GM18498 (cell line): ENCODE measurements at regions not wholly inside any gene's neighbourhood (a gene's known extent, or its start where the extent isn't known, plus 50 kb on each side); places are given as distances from the start of the nearest gene placed in this dataset.
A peak's percentile ranks its signal among the peaks of the same experiment; 100 is the strongest.
"Not testable (repeated sequence)": the region's sequence is repeated elsewhere in the genome, so short reads cannot be mapped to it uniquely, and the experiment has no call there.

Source experiments
- ATAC-seq: cut with Tn5 transposase; IDR thresholded peaks from one replicate; pipeline ENCODE4 v1.9.1; 2021; ENCODE audit warnings: mild to moderate bottlenecking, moderate library complexity; ENCODE audit not compliant: unreplicated experiment

DNA sequence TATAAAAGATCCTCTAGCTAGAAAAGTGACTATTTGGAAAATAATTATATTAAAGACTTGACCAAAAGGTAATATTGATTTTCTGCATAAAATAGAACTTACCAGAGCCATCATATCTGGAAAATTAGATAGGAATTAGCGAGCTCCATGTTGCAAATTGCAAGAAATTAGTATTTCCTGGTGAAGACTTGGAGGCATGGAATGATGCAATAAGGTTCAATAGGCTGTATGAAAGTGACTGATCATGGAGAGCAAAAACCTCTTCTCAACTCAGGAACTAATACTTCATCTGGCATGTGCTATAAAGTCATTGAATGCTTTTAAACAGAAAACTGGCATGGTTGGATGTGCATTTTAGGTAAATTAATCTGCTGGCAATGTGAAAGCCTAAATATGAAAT is 66.3 kb upstream of the UFM1 start:
- ATAC-seq = no peak

DNA sequence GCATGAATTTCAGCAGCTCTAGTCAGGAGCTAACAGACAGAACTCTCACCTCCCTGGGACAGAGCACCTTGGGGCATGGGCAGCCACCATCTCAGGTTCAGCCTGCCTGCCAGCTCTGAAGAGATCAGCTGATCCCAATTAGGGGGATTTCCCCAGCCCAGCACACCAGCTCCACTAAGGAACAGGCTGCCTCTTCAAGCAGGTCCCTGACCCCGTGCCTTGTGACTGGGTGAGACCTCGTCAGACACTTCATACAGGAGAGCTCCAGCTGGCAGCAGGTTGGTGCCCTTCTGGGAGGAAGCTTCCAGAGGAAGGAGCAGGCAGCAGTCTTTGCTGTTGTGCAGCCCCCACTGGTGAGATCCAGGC is 84.5 kb upstream of the UFM1 start:
- ATAC-seq = no peak

DNA sequence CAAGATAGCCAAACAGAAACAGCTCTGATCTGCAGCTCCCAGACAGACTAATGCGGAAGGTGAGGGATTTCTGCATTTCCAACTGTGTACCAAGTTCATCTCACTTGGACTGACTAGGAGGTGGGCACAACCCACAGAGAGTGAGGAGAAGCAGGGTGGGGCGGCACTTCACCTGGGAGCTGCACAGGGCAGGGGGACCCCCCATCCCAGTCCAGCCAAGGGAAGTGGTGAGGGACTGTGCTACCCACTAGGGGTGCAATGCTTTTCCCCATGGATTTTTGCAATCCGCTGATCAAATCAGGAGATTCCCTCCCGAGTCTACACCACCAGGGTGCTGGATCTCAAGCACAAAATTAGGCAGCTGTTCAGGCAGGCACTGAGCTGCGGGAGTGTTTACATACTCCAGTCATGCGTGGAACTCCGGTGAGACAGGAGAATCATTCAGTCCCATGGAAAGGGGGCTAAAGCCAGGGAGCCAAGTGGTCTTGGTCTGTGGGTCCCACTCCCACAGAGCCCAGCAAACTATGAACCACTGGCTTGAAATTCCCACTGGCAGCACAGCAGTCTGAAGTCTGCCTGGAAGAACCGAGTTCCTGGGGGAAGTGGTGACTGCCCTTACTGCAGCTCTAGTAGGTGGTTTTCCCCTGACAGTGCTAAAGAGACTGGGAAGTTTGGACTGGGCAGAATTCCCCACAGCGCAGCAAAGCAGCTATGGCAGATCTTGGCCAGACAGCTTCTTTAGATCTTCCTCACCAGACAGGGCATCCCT is 85.1 kb upstream of the UFM1 start:
- no peak for ATAC-seq

DNA sequence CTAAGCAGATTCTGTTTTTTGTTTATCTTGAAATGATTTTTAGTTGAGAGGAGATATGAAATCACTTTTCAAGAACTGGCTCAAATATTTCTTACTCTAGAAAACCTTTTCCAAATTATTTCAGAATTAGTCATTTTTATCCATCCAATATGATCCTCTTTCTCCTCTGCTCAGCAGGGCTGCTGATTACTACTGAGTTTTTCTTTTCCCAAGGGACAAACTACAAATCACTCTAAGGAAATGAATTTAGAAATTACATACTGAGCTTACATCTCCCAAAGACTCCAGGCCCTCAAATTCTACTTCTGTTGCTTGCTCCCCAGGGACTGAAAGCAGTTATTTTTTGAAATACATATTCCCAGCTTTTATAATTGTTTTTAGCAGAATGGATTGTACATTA is 87.4 kb upstream of the UFM1 start:
- no peak for ATAC-seq

DNA sequence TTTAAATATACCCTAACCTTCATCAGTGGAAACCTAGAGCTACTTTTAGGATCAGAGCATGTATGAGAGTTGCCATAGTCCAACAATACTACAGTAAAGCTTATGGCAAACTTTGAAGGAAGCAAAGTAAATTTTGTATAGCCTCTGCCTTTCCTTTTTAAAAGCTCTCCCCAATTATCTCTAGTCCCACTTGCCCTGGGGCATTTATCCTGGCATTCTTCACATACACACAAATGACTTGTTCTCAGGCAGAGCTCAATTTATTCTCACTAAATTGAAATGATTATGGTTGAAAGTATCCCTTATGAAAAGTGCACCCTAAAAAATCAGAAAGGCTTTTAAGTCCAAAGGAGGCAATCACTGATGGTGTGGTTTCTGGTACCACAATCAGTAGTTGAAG is 94.1 kb upstream of the UFM1 start:
- ATAC-seq = no peak

DNA sequence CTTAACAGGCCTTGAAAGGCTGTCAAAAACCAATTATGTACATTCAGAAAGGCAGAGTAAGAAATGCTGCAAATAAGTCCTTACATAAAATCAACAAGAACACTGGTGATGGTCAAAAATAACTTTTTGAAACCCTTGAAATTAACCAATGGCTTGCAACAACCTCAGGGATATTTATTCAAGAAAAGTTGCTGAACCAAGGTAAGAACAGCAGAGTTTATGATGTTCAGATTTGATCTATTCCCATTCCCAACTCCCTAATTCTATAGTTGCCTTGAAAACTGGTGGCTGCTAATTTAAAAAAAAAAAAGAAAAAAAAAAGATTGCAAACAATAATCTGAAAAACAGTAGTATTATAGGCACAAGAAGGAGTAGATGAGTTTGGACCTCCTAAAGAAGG is 109.8 kb upstream of the UFM1 start:
- ATAC-seq = no peak

DNA sequence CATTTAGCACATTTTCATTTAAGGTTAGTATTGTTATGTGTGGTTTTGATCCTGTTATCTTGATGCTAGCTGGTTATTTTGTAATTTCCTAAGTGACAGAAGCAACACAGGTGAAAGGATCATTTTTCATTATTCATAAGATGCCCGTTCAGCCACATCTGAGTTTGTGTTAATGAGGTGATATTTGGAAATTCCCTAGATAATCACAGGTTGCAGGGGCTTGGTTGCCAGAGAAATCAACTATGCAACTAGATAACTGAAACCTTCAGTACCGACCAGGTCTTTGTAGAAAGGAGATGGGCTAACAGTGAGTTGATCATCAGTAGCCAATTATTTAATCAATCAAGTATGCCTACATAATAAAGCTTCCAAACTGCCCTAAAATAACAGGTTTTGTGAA is 121.3 kb upstream of the UFM1 start:
- no peak for ATAC-seq

DNA sequence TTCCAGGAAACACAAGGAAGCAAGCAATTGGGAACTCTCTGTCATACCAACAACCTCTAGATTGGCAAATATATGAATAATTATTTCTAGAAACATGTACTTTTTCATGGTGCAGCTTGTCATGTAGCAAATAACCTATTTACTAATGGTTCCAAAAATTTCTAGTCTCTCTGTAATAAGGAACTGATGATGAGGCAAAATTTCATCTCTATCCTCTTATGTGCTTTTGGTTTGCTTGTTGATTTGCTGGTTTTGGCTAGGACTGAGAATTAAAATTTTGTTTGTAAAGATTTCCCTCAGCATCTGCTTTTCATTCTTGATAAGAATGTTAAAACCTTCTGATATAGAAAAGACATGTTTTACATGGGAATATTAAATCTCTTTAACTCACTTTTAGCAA is 123.2 kb upstream of the UFM1 start:
- no peak for ATAC-seq

DNA sequence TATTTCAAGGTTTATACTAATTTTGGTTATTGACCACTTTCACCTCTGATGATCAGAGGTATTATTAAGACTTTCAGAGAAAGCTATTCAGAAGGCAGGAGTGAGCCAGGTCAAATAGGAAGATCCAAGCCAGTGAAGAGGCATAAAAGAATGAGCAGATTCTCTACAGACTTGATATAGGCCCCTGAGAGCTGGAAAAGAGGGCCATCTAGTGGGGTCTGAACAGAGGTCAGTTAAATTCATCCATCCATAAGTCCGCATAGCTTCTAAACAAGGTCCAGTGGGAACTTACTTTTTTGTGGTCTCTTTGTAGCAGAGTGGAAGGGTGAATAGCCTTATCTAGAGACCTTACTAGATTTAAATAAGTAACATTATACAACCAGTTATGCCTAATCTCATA is 126.6 kb upstream of the UFM1 start:
- no peak for ATAC-seq

DNA sequence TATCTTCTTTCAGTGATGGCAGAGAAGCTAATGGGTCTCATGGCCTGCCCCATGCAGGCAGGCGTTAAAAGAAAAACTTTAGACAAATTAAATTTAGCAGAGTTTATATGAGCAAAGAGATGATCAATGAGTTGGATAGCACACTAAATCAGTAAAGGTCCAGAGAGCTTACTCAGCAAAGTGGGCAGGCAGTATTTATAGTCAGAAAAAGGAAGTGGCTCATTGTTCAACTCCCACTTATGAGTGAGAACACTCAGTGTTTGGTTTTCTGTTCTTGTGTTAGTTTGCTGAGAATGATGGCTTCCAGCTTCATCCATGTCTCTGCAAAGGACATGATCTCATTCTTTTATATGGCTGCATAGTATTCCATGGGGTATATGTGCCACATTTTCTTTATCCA is 128.5 kb upstream of the UFM1 start:
- not testable (repeated sequence) for ATAC-seq

DNA sequence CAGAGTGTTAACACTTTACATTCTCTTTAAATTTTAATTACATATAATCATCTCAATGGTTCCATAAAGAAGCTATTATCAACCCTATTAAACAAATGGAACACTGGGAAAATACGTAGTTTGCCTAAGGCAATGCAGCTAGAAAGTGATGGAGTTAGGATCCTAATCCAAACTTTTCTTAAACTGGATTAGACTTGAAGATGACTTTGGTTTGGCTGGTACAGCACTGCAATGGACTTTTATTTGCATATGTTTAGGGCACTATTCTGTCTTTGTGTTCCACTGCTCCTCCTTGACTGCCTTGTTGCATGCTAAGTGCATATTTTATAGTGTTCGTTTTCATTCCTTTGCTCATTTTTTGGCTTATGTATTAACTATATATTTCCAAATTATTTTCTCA is 133.5 kb upstream of the UFM1 start:
- ATAC-seq = no peak

DNA sequence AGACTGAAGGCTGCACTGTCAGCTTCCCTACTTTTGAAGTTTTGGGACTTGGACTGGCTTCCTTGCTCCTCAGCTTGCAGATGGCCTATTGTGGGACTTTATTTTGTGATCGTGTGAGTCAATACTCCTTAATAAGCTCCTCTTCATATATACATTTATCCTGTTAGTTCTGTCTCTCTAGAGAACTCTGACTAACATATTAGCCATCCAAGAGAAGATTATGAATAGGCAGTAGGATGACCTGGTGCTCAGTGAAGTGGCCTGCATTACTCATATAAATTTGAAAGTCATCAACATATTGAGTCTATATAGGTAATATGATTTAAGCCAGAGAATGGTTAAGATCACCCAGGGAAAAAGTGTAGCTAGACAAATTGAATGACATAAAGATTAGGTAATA is 136.3 kb upstream of the UFM1 start:
- ATAC-seq = no peak

DNA sequence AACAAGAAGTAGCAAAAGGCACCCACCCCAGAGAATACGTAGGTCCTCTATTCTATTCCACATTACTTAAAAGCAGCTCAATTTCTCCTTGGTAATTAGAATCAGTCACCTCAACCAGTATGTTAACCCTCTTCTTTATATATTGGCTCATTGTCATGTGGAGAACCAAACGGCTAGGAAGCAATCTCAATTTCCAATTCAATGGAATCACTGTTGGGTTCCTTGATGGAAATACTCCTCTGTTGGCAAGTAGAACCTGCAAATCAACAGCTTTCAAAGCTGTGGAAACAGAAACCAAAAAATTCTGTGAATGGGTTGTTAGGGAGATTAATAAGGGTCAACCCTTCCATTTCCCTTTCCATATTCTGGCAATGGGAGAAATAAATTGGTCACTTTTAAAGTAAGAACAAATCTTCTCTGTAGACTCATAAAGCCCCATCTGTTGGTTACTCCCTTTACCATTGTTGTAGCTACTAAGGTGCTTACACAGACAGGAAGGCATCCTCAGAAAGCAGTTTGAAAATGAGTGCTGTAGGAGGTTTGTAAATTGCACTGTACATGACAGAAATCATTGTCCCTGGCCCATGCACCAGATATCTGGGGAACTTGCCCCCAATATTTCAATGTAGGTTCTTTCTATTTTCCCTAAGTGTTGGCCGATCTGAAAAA is 138.6 kb upstream of the UFM1 start:
- no peak for ATAC-seq

DNA sequence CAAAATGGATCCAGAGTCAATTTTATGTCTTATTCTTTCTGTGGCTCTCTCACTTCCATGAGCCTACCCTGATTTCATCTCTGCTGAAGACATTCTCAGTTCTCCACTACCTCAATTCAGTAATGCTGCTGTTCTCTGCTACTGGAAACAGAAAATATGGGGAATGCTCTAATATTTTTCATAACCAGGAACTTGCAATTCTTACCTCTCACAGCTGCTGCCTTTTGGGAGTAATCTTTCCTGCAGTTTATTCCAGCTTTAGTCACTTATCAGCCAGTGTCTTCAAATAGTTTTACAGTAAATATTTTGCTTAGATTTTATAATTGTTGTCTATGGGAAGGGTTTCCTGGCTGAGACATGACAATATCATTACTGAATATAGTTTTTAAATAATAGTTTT is 145.1 kb upstream of the UFM1 start:
- no peak for ATAC-seq

DNA sequence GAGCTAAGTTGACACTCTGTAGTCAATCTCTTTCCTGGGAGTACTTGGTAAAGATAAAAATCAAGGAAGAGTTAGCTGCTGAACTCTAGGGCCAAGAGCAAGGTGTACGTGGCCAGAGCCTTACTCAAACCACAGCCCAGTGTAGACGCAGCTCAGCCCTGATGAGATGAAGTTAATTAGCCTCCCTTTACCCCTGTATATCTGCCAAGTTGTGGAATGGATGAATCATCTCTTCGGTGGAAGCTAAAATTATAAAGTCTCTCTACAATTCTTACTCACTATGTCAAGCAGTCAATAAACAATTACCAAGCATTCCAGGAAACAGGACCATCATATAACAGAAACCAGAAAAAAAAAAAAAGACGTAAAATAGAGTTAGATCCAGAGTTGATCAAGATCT is 146.9 kb upstream of the UFM1 start:
- no peak for ATAC-seq

DNA sequence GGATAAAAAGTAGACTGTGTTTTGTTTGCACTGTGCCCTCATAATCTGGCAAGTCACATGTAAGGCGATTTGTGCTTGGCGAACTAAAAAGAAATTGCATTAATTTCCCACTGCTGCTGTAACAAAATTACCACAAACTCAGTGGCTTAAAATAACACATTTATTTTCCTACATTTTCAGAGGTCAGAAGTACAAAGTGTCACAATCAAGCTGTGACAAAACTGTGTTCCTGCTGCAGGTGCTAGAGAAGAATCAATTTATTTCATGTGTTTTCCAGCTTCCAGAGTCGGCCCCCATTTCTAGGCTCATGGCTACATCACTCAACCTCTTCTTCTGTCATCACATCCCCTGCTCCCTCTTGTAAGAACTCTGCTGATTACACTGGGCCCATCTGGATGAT is 158.6 kb upstream of the UFM1 start:
- no peak for ATAC-seq

DNA sequence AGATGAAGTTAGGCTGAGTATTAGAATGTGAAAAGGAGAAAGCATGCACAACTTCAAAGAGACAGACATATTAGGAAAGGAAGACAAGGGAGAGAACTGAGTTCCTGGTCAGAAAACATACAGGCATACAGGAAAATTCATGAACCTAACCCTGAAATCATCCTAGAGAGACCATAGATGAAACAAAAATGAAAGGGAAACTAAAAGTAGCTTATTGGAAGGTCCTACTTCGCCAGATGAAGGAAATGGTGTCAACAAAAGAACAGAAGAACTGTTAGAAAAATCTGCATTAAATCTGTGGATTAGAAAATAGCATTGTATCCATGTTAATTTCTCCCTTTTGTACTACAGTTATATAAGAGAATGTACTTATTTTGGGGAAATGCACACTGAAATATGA is 169.0 kb upstream of the UFM1 start:
- peak; percentile 68 for ATAC-seq

DNA sequence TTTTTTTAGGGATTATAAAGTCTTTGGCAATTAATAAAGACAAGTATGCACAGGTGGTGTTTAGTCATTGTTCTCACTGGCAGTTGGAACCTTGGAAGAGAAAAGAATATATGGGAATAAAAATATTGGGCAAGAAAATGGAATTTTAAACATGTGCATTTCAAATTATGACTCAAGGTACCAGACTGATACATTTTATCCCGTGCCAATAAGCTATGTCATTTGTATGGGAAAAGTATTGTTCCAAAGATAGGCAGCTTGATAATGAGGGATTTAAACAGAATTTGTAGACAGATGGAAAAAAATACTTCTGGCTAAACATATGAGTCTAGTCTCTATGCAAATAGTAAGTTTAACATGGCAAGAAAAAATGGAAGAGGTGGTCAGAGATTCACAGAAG is 169.5 kb upstream of the UFM1 start:
- no peak for ATAC-seq

DNA sequence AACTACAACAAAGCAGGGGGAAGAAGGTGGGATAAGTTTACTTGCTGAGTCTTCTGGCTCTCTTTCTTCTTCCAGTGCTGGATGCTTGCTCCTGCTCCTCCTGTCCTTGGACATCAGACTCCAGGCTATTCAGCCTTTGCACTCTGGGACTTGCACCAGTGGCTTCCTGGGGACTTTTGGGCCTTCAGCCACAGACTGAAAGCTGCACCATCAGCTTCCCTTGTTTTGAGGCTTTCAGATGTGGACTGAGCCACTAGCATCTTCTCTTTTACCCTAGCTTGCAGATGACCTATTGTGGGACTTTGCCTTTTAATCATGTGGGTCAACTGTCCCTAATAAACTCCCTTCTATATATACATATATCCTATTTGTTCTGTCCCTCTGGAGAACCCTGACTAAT is 173.0 kb upstream of the UFM1 start:
- no peak for ATAC-seq

DNA sequence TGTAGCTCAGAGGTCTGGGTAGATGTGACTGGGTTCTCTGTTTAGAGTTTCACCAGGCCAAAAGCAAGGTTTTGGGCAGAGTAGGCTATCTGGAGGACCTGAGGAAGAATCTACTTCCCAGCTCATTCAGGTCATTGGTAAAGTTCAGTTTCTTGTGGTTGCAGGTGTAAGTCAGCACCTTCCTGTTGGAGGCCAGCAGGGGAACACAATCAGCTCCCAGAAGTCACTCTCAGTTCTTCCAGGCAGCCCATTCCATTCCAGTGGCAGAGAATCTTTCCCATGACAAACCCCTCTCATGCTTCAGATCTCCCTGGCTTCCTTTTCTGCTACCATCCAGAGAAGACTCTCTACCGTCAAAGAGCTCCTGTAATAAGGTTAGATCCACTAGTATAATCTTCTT is 176.2 kb upstream of the UFM1 start:
- no peak for ATAC-seq

DNA sequence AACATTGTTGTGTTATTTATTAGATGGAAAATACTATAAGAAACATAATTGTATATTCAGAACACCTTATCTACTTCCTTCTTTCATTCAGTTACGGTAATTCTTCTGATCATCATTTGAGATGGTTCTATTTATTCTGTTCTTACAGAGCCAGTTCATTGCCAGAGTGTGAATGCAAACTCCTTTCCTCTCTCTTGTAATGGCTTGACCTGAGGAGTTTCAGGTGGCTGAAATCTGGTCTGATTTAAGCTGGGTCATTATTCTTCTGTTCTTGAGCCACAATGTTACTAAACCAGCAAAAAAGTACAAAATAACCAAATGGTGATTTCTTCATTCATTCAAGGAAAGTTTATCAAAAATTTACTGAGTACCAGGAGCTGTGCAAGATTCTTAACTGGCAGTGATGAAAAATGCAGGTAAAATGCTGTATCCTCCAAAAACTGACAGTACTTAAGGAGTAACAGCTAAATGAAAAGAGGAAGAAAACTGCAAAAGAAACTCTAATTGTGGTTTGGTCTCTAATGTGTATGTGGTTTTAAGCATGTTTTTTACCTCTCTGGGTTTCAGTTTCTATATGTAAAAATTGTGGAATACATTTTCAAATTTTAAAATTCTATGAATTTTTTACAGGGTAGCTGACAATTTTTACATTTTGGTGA is 182.4 kb upstream of the UFM1 start:
- ATAC-seq = peak; percentile 99

DNA sequence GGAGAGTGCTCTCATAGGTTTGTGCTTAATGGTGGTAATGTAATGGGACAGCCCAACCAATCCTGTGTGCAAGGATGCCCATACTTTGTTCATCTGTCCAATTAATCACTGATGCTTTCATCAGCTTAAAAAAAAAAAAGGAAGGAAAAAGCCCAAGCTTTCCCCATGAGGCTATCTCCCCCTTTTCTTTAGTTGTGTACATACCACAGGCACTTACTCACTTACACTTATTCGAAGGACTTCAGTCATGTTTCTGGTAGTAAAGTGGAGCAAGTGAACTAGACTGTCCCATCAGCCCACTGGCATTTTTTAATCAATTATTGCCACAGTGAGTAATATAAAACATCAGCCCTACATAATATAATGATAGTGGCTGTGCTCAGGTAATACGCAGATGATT is 183.5 kb upstream of the UFM1 start:
- ATAC-seq = no peak
